H9 (cell line): ENCODE measurements at regions not wholly inside any gene's neighbourhood (a gene's known extent, or its start where the extent isn't known, plus 50 kb on each side); places are given as distances from the start of the nearest gene placed in this dataset.

Experiments used
- DNase-seq: peaks from one replicate; pipeline ENCODE4 v3.0.0-alpha.2; 2017
- H2AFZ ChIP-seq: one replicate; pipeline ENCODE4 v1.6.1; 2013; ENCODE audit warnings: mild to moderate bottlenecking, low read length, control low read depth, moderate library complexity
- H2AK5ac ChIP-seq: 2 replicates; pipeline ENCODE4 v1.6.1; 2013; ENCODE audit warnings: low read length, control low read depth, mixed read lengths; ENCODE audit not compliant: insufficient read length
- H2BK120ac ChIP-seq: one replicate; pipeline ENCODE4 v1.6.1; 2013; ENCODE audit warnings: low read depth, mild to moderate bottlenecking, low read length, control low read depth, inconsistent platforms; ENCODE audit not compliant: poor library complexity, severe bottlenecking
- H2BK12ac ChIP-seq: 2 replicates; pipeline ENCODE4 v1.6.1; 2013; ENCODE audit warnings: low read length, control low read depth, mixed read lengths, low read depth; ENCODE audit not compliant: insufficient read length
- H2BK15ac ChIP-seq: 2 replicates; pipeline ENCODE4 v1.6.1; 2013; ENCODE audit warnings: low read depth, low read length, control low read depth
- H2BK20ac ChIP-seq: one replicate; pipeline ENCODE4 v1.6.1; 2013; ENCODE audit warnings: low read depth, mild to moderate bottlenecking, low read length, control low read depth, inconsistent platforms; ENCODE audit not compliant: poor library complexity, severe bottlenecking
- H2BK5ac ChIP-seq: 2 replicates; pipeline ENCODE4 v1.6.1; 2013; ENCODE audit warnings: low read length, control low read depth, mixed read lengths; ENCODE audit not compliant: insufficient read length
- H3K14ac ChIP-seq: 2 replicates; pipeline ENCODE4 v1.6.1; 2013; ENCODE audit warnings: low read length, control low read depth; ENCODE audit not compliant: insufficient read depth
- H3K18ac ChIP-seq: 2 replicates; pipeline ENCODE4 v1.6.1; 2013; ENCODE audit warnings: low read depth, mild to moderate bottlenecking, mixed read lengths, low read length, control low read depth; ENCODE audit not compliant: insufficient read length
- H3K23ac ChIP-seq: 2 replicates; pipeline ENCODE4 v1.6.1; 2013; ENCODE audit warnings: low read length, control low read depth, mixed read lengths, low read depth; ENCODE audit not compliant: insufficient read length
- H3K23me2 ChIP-seq: 2 replicates; pipeline ENCODE4 v1.6.1; 2013; ENCODE audit warnings: low read depth, mild to moderate bottlenecking, mixed read lengths, low read length, control low read depth; ENCODE audit not compliant: insufficient read length, poor library complexity, severe bottlenecking
- H3K27ac ChIP-seq: 2 replicates; pipeline ENCODE4 v1.5.1; 2013; ENCODE audit warnings: low read length, control low read depth, mixed read lengths, low read depth; ENCODE audit not compliant: insufficient read length
- H3K27me3 ChIP-seq: 2 replicates; pipeline ENCODE4 v1.6.1; 2013; ENCODE audit warnings: low read length, control low read depth, inconsistent platforms; ENCODE audit not compliant: insufficient read depth
- H3K4ac ChIP-seq: 2 replicates; pipeline ENCODE4 v1.6.1; 2013; ENCODE audit warnings: low read depth, mild to moderate bottlenecking, control low read depth, inconsistent platforms, low read length, moderate library complexity
- H3K4me1 ChIP-seq: 2 replicates; pipeline ENCODE4 v1.6.1; 2013; ENCODE audit warnings: low read length, control low read depth, inconsistent platforms; ENCODE audit not compliant: insufficient read depth
- H3K4me2 ChIP-seq: 2 replicates; pipeline ENCODE4 v1.6.1; 2013; ENCODE audit warnings: low read length, control low read depth, mixed read lengths; ENCODE audit not compliant: insufficient read length, insufficient read depth
- H3K56ac ChIP-seq: 2 replicates; pipeline ENCODE4 v1.6.1; 2013; ENCODE audit warnings: low read depth, mild to moderate bottlenecking, mixed read lengths, low read length, control low read depth; ENCODE audit not compliant: insufficient read length
- H3K79me1 ChIP-seq: 2 replicates; pipeline ENCODE4 v1.6.1; 2013; ENCODE audit warnings: low read depth, mild to moderate bottlenecking, moderate library complexity, low read length, control low read depth, inconsistent platforms; ENCODE audit not compliant: insufficient read depth, poor library complexity, severe bottlenecking
- H3K79me2 ChIP-seq: 2 replicates; pipeline ENCODE4 v1.6.1; 2013; ENCODE audit warnings: low read length, control low read depth, inconsistent platforms; ENCODE audit not compliant: insufficient read depth
- H3K9ac ChIP-seq: 2 replicates; pipeline ENCODE4 v1.6.1; 2013; ENCODE audit warnings: low read length, control low read depth, mixed read lengths; ENCODE audit not compliant: insufficient read length; ENCODE audit errors: extremely low read depth
- H3K9me3 ChIP-seq: one replicate; pipeline ENCODE4 v1.6.1; 2013; ENCODE audit warnings: low read depth, low read length, inconsistent platforms; ENCODE audit not compliant: control insufficient read depth
- H3T11ph ChIP-seq: one replicate; pipeline ENCODE4 v1.6.1; 2013; ENCODE audit warnings: mild to moderate bottlenecking, low read length, control low read depth, inconsistent platforms
- H4K20me1 ChIP-seq: one replicate; pipeline ENCODE4 v1.6.1; 2013; ENCODE audit not compliant: control insufficient read depth, insufficient read length, insufficient read depth
- H4K5ac ChIP-seq: 2 replicates; pipeline ENCODE4 v1.6.1; 2013; ENCODE audit warnings: low read depth, mild to moderate bottlenecking, mixed read lengths, low read length, control low read depth; ENCODE audit not compliant: insufficient read length
- H4K8ac ChIP-seq: replicated peaks from 2 replicates; pipeline ENCODE4 v1.6.1; 2013; ENCODE audit warnings: low read length, control low read depth, mixed read lengths, low read depth; ENCODE audit not compliant: insufficient read length
- H4K91ac ChIP-seq: 2 replicates; pipeline ENCODE4 v1.6.1; 2013; ENCODE audit warnings: low read depth, mild to moderate bottlenecking, moderate library complexity, mixed read lengths, low read length, control low read depth; ENCODE audit not compliant: insufficient read length
- H3K27ac Mint-ChIP-seq, 3 experiments: 2 replicates in 2 of 3; 3 replicates in 1 of 3; pipeline ENCODE4 v1.8.0; 2020 to 2021; ENCODE audit warnings: mixed read lengths in 3 of 3, mild to moderate bottlenecking in 1 of 3, moderate library complexity in 1 of 3
- H3K27me3 Mint-ChIP-seq: 2 replicates; pipeline ENCODE4 v1.8.0; 2021; ENCODE audit warnings: low read depth, mild to moderate bottlenecking, moderate library complexity, mixed read lengths
- H3K36me3 Mint-ChIP-seq, 3 experiments: 2 replicates in 2 of 3; 3 replicates in 1 of 3; pipeline ENCODE4 v1.8.0; 2020 to 2021; ENCODE audit warnings: low read depth in 3 of 3, mixed read lengths in 3 of 3; ENCODE audit not compliant: insufficient read depth in 1 of 3
- H3K4me1 Mint-ChIP-seq, 2 experiments: 2 replicates each; pipeline ENCODE4 v1.8.0; 2020; ENCODE audit warnings: mixed read lengths in 2 of 2
- H3K4me3 Mint-ChIP-seq, 2 experiments: 2 replicates in 1 of 2; 3 replicates in 1 of 2; pipeline ENCODE4 v1.8.0; 2020 to 2021; ENCODE audit warnings: mild to moderate bottlenecking in 2 of 2, mixed read lengths in 2 of 2, moderate library complexity in 1 of 2
- H3K9me3 Mint-ChIP-seq, 2 experiments: 2 replicates in 1 of 2; 3 replicates in 1 of 2; pipeline ENCODE4 v1.8.0; 2020; ENCODE audit warnings: mild to moderate bottlenecking in 2 of 2, mixed read lengths in 2 of 2, moderate library complexity in 1 of 2
- CTCF ChIP-seq: fragments of 200-600 bp; sonication (generic); conservative IDR thresholded peaks from 3 replicates; pipeline ENCODE4 v1.8.0; 2021; ENCODE audit warnings: antibody characterized with exemption, mild to moderate bottlenecking
- WGBS: extraction: QIAGEN DNeasy Blood & Tissue Kit; methylation state at CpG from one replicate; pipeline ENCODE4 v1.1.7; 2013; ENCODE audit warnings: missing lambda C conversion rate, low lambda C conversion rate, mixed read lengths; ENCODE audit not compliant: insufficient read length; ENCODE audit errors: extremely low coverage; 5-methylcytosine and 5-hydroxymethylcytosine counted together

- Histone ChIP-seq H3K56ac (no peak overlapping the region), H3K23me2 (no peaks in the 10 kb centered on the region), H2BK5ac (no peak overlapping the region), H2BK20ac (no peak overlapping the region), H4K5ac (no peak overlapping the region), H2AFZ (peak overlapping the region; percentile 22), H3K27ac (no peak overlapping the region), H4K91ac (no peak overlapping the region), H4K20me1 (no peaks in the 10 kb centered on the region), H3K79me2 (no peaks in the 10 kb centered on the region), H3K14ac (no peak overlapping the region), H3K9ac (no peak overlapping the region), H3T11ph (no peak overlapping the region), H3K79me1 (no peaks in the 10 kb centered on the region), H3K4ac (no peak overlapping the region), H2BK15ac (no peak overlapping the region), H2AK5ac (no peak overlapping the region), H4K8ac (no peak overlapping the region), H3K9me3 (no peaks in the 10 kb centered on the region), H2BK12ac (no peak overlapping the region), H3K27me3 (no peaks in the 10 kb centered on the region), H3K4me1 (no peaks in the 10 kb centered on the region), H3K18ac (no peak overlapping the region), H3K23ac (no peak overlapping the region), H3K4me2 (no peak overlapping the region), H2BK120ac (no peak overlapping the region)
- TF ChIP-seq CTCF = no peak
- H3K4me3 Mint-ChIP-seq = no peak overlapping the region
- DNase-seq = no peak
- peaks cover 0 to 10% (median 0%) of the 10 kb centered on the region in 3 experiments; a peak in 2 of 7 replicates for H3K36me3 Mint-ChIP-seq
- no CpG with 5 or more reads among the region's 6 CpGs for WGBS
- no peak overlapping the region for H3K27ac Mint-ChIP-seq
- H3K27me3 Mint-ChIP-seq = no peaks in the 10 kb centered on the region
- peaks cover 0 to 4% of the 10 kb centered on the region in 2 experiments; a peak in 1 of 5 replicates for H3K9me3 Mint-ChIP-seq
- H3K4me1 Mint-ChIP-seq = peaks cover 2 to 8% of the 10 kb centered on the region in 2 experiments
These were observed 854.6 kb downstream of the TRIML1 start for GRCh38 chr4:188993871-188994270.
